ENCODE measurements at regions not wholly inside any gene's neighbourhood (a gene's known extent, or its start where the extent isn't known, plus 50 kb on each side); places are given as distances from the start of the nearest gene placed in this dataset.

GRCh38 chr1:83670909-83671565 lies 327.9 kb downstream of the TTLL7 start:
- DNase-seq = no peak

GRCh38 chr1:83641796-83642443 lies 357.0 kb downstream of the TTLL7 start:
- no peak for DNase-seq

- peak; percentile 32 for DNase-seq
These were observed 357.7 kb downstream of the TTLL7 start for GRCh38 chr1:83641206-83641658.

GRCh38 chr1:83639785-83640184 lies 359.1 kb downstream of the TTLL7 start:
- no peak for DNase-seq

GRCh38 chr1:83637586-83637985 lies 361.3 kb downstream of the TTLL7 start:
- no peak for DNase-seq

GRCh38 chr1:83637009-83637408 lies 361.9 kb downstream of the TTLL7 start:
- no peak for DNase-seq

- DNase-seq = no peak
These were observed 366.0 kb downstream of the TTLL7 start for GRCh38 chr1:83632906-83633305.

- no peak for DNase-seq
These were observed 367.1 kb downstream of the TTLL7 start for GRCh38 chr1:83631851-83632250.

- no peak for DNase-seq
These were observed 371.9 kb downstream of the TTLL7 start for GRCh38 chr1:83627045-83627444.

- DNase-seq = no peak
These were observed 372.3 kb downstream of the TTLL7 start for GRCh38 chr1:83626603-83627002.

- no peak for DNase-seq
These were observed 373.3 kb downstream of the TTLL7 start for GRCh38 chr1:83625646-83626045.

- no peak for DNase-seq
These were observed 378.9 kb downstream of the TTLL7 start for GRCh38 chr1:83620016-83620415.

- no peak for DNase-seq
These were observed 379.6 kb downstream of the TTLL7 start for GRCh38 chr1:83619170-83619896.

- DNase-seq = no peak
These were observed 381.0 kb downstream of the TTLL7 start for GRCh38 chr1:83617883-83618282.

- no peak for DNase-seq
These were observed 383.6 kb downstream of the TTLL7 start for GRCh38 chr1:83615370-83615769.

GRCh38 chr1:83606416-83606955 lies 392.4 kb downstream of the TTLL7 start:
- DNase-seq = no peak

- DNase-seq = no peak
These were observed 402.6 kb downstream of the TTLL7 start for GRCh38 chr1:83596331-83596730.

- no peak for DNase-seq
These were observed 405.9 kb downstream of the TTLL7 start for GRCh38 chr1:83593073-83593472.

GRCh38 chr1:83588140-83588539 lies 410.8 kb downstream of the TTLL7 start:
- no peak for DNase-seq

- no peak for DNase-seq
These were observed 415.4 kb downstream of the TTLL7 start for GRCh38 chr1:83583351-83584014.

GRCh38 chr1:83581747-83582146 lies 417.2 kb downstream of the TTLL7 start:
- no peak for DNase-seq

- DNase-seq = no peak
These were observed 424.1 kb downstream of the TTLL7 start for GRCh38 chr1:83574791-83575190.

GRCh38 chr1:83573776-83574175 lies 425.2 kb downstream of the TTLL7 start:
- DNase-seq = no peak
